GM18858 (cell line): ENCODE measurements at regions not wholly inside any gene's neighbourhood (a gene's known extent, or its start where the extent isn't known, plus 50 kb on each side); places are given as distances from the start of the nearest gene placed in this dataset.
"Not testable (repeated sequence)": the region's sequence is repeated elsewhere in the genome, so short reads cannot be mapped to it uniquely, and the experiment has no call there.

ENCODE experiments used
- ATAC-seq: cut with Tn5 transposase; IDR thresholded peaks from one replicate; pipeline ENCODE4 v1.9.1; 2021; ENCODE audit not compliant: unreplicated experiment

GRCh38 chr2:217357886-217358620, 498.2 kb upstream of the TNP1 start:
- ATAC-seq: no peak

- no peak for ATAC-seq
Measured at GRCh38 chr2:217356781-217357180, 496.9 kb upstream of the TNP1 start.

- ATAC-seq: no peak
Measured at GRCh38 chr2:217356142-217356541, 496.3 kb upstream of the TNP1 start.

- no peak for ATAC-seq
Measured at GRCh38 chr2:217353591-217353990, 493.7 kb upstream of the TNP1 start.

- no peak for ATAC-seq
Measured at GRCh38 chr2:217351378-217351777, 491.5 kb upstream of the TNP1 start.

- ATAC-seq: no peak
Measured at GRCh38 chr2:217349251-217349650, 489.4 kb upstream of the TNP1 start.

GRCh38 chr2:217347630-217348029, 487.8 kb upstream of the TNP1 start:
- not testable (repeated sequence) for ATAC-seq

GRCh38 chr2:217346043-217346442, 486.2 kb upstream of the TNP1 start:
- not testable (repeated sequence) for ATAC-seq

- ATAC-seq: no peak
Measured at GRCh38 chr2:217340899-217341298, 481.0 kb upstream of the TNP1 start.

GRCh38 chr2:217340176-217340575, 480.3 kb upstream of the TNP1 start:
- ATAC-seq: no peak

- no peak for ATAC-seq
Measured at GRCh38 chr2:217339753-217340152, 479.9 kb upstream of the TNP1 start.

- no peak for ATAC-seq
Measured at GRCh38 chr2:217338306-217338916, 478.5 kb upstream of the TNP1 start.

- ATAC-seq: no peak
Measured at GRCh38 chr2:217337771-217338170, 477.9 kb upstream of the TNP1 start.

- no peak for ATAC-seq
Measured at GRCh38 chr2:217336694-217337093, 476.8 kb upstream of the TNP1 start.

- ATAC-seq: no peak
Measured at GRCh38 chr2:217335341-217335966, 475.6 kb upstream of the TNP1 start.

GRCh38 chr2:217334561-217334960, 474.7 kb upstream of the TNP1 start:
- ATAC-seq: no peak

GRCh38 chr2:217332866-217333265, 473.0 kb upstream of the TNP1 start:
- no peak for ATAC-seq

- no peak for ATAC-seq
Measured at GRCh38 chr2:217332417-217332791, 472.5 kb upstream of the TNP1 start.

- no peak for ATAC-seq
Measured at GRCh38 chr2:217331523-217332416, 471.9 kb upstream of the TNP1 start.

GRCh38 chr2:217330647-217331046, 470.8 kb upstream of the TNP1 start:
- ATAC-seq: no peak

- no peak for ATAC-seq
Measured at GRCh38 chr2:217329023-217329431, 469.2 kb upstream of the TNP1 start.
